GM12865 (cell line): ENCODE measurements at regions not wholly inside any gene's neighbourhood (a gene's known extent, or its start where the extent isn't known, plus 50 kb on each side); places are given as distances from the start of the nearest gene placed in this dataset.

Source experiments
- DNase-seq: peaks from one replicate; pipeline ENCODE4 v3.0.0; 2010; ENCODE audit warnings: low read depth
- H3K4me3 ChIP-seq: 2 replicates; pipeline ENCODE4 v1.5.1; 2011; ENCODE audit warnings: mild to moderate bottlenecking, low read depth, low read length, control low read depth
- CTCF ChIP-seq: IDR thresholded peaks from 2 replicates; pipeline ENCODE4 v1.5.1; 2011; ENCODE audit warnings: low read length, control low read depth, low read depth, inconsistent platforms; ENCODE audit not compliant: insufficient read depth; ENCODE audit errors: missing control alignments

- no peak for DNase-seq
- no peak for TF ChIP-seq CTCF
Observed at GRCh38 chr1:115233598-115233997, 104.5 kb downstream of the NGF start.

GRCh38 chr1:115230281-115230680 lies 107.8 kb downstream of the NGF start:
- no peak for DNase-seq
- no peak overlapping the region for H3K4me3 ChIP-seq
- no peak for TF ChIP-seq CTCF

More at GRCh38 chr1:115233598-115233997, 104.5 kb downstream of the NGF start:
- no peak overlapping the region for H3K4me3 ChIP-seq

- TF ChIP-seq CTCF = no peak
- no peak for DNase-seq
- H3K4me3 ChIP-seq = no peak overlapping the region
Observed at GRCh38 chr1:115229016-115229415, 109.0 kb downstream of the NGF start.

- TF ChIP-seq CTCF = no peak
- DNase-seq = no peak
- no peak overlapping the region for H3K4me3 ChIP-seq
Observed at GRCh38 chr1:115228191-115228590, 109.9 kb downstream of the NGF start.

GRCh38 chr1:115227346-115228082 lies 110.5 kb downstream of the NGF start:
- DNase-seq = no peak
- TF ChIP-seq CTCF = no peak
- H3K4me3 ChIP-seq = no peak overlapping the region

- H3K4me3 ChIP-seq = no peak overlapping the region
- TF ChIP-seq CTCF = no peak
- DNase-seq = no peak
Observed at GRCh38 chr1:115225993-115226685, 111.9 kb downstream of the NGF start.

- TF ChIP-seq CTCF = no peak
- H3K4me3 ChIP-seq = no peak overlapping the region
- DNase-seq = no peak
Observed at GRCh38 chr1:115224636-115225035, 113.4 kb downstream of the NGF start.
